Lung (tissue), 11 donors: ENCODE measurements at regions not wholly inside any gene's neighbourhood (a gene's known extent, or its start where the extent isn't known, plus 50 kb on each side); places are given as distances from the start of the nearest gene placed in this dataset.
"Not testable (repeated sequence)": the region's sequence is repeated elsewhere in the genome, so short reads cannot be mapped to it uniquely, and the experiment has no call there.

Source experiments
- ATAC-seq: fragments of 200-7000 bp; cut with Tn5 transposase; one replicate; pipeline ENCODE4 v1.9.1; 2020; ENCODE audit warnings: moderate number of reproducible peaks; ENCODE audit not compliant: insufficient read depth, low FRiP score
- DNase-seq, 3 donors: peaks; one replicate each; pipeline ENCODE4 v3.0.0-alpha.2; 2013 to 2017
- H3K27ac ChIP-seq, 2 donors: one replicate each; pipeline ENCODE4 v1.5.1; 2013; ENCODE audit warnings: mild to moderate bottlenecking in 2 of 2, moderate library complexity in 2 of 2, control low read depth in 1 of 2, inconsistent platforms in 1 of 2, low read depth in 1 of 2, low read length in 1 of 2
- H3K27me3 ChIP-seq, 3 donors: one replicate each; pipeline ENCODE4 v1.5.1; 2013; ENCODE audit warnings: low read length in 2 of 3; ENCODE audit not compliant: control insufficient read depth in 3 of 3, insufficient read depth in 3 of 3
- H3K36me3 ChIP-seq, 4 donors: one replicate each; pipeline ENCODE4 v1.5.1; 2013; ENCODE audit warnings: low read length in 4 of 4, mild to moderate bottlenecking in 1 of 4, moderate library complexity in 1 of 4; ENCODE audit not compliant: control insufficient read depth in 4 of 4, insufficient read depth in 4 of 4
- H3K4me1 ChIP-seq, 5 donors: one replicate each; pipeline ENCODE4 v1.5.1; 2013; ENCODE audit warnings: low read length in 5 of 5, mild to moderate bottlenecking in 2 of 5, moderate library complexity in 1 of 5; ENCODE audit not compliant: control insufficient read depth in 5 of 5, insufficient read depth in 5 of 5
- H3K4me3 ChIP-seq: one replicate; pipeline ENCODE4 v1.5.1; 2013; ENCODE audit warnings: mild to moderate bottlenecking, control low read depth, moderate library complexity
- H3K9ac ChIP-seq, 2 donors: one replicate each; pipeline ENCODE4 v1.5.1; 2013; ENCODE audit warnings: low read length in 2 of 2, control low read depth in 1 of 2; ENCODE audit not compliant: insufficient read depth in 1 of 2
- H3K9me3 ChIP-seq, 4 donors: one replicate each; pipeline ENCODE4 v1.5.1; 2013; ENCODE audit warnings: low read length in 3 of 4, mild to moderate bottlenecking in 1 of 4, moderate library complexity in 1 of 4; ENCODE audit not compliant: control insufficient read depth in 4 of 4, insufficient read depth in 3 of 4
- CTCF ChIP-seq: IDR thresholded peaks from 2 replicates; pipeline ENCODE4 v1.5.1; 2012; ENCODE audit warnings: mild to moderate bottlenecking; ENCODE audit errors: control extremely low read depth, extremely low read depth
- WGBS, 2 donors: extraction: QIAGEN DNeasy Blood & Tissue Kit; methylation state at CpG; one replicate each; pipeline ENCODE4 v1.1.7; 2013; 5-methylcytosine and 5-hydroxymethylcytosine counted together
- donor health status: control.
- donor health status: control.
- donor health status: Bipolar disorder and iron deficiency.
- donor health status: healthy.
- donor health status: DM: yes; HTN: yes; CAD: no.

- H3K27me3 ChIP-seq, result no peaks in the 10 kb centered on the region
- H3K27ac ChIP-seq, result no peak overlapping the region
- H3K36me3 ChIP-seq, result no peaks in the 10 kb centered on the region
- no peaks in the 10 kb centered on the region for H3K4me1 ChIP-seq
- H3K9ac ChIP-seq, result no peak overlapping the region
- no peak overlapping the region for H3K4me3 ChIP-seq
- ATAC-seq (no peak), DNase-seq (no peak)
- WGBS, 2 donors, result 94 to 96% methylated on average over 2 of the region's 2 CpGs
- no peak for TF ChIP-seq CTCF
- no peaks in the 10 kb centered on the region for H3K9me3 ChIP-seq
Measured at GRCh38 chr1:82367456-82367855, 566.7 kb downstream of the ADGRL2 start.

DNA sequence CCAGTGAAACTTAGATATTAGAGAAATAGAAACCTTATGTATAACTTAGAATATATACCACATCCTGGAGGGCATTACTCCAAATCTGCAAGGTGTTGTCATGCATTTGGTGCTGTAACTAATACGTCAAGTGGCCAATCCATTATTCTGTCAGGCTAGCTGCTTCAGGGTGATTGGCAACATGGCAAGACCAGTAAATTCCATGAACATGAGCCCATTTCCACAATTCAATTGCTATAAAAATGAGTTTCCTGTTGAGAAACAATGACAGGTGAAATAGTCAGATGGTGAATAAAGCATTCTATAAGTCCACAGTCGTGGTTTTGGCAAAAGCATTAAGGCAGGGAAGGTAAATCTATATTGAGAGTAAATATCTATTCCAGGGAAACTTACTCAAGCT is 566.0 kb downstream of the ADGRL2 start:
- Histone ChIP-seq H3K4me1 (no peaks in the 10 kb centered on the region), H3K9ac (no peak overlapping the region), H3K9me3 (no peaks in the 10 kb centered on the region), H3K36me3 (no peaks in the 10 kb centered on the region), H3K4me3 (no peak overlapping the region), H3K27ac (no peak overlapping the region), H3K27me3 (no peaks in the 10 kb centered on the region)
- 78 to 85% methylated on average over 2 of the region's 2 CpGs for WGBS, 2 donors
- ATAC-seq (no peak), DNase-seq (no peak)
- TF ChIP-seq CTCF, result no peak

GRCh38 chr1:82359541-82359940 is 558.8 kb downstream of the ADGRL2 start:
- H3K4me3 ChIP-seq, DNase-seq, H3K27me3 ChIP-seq, H3K9ac ChIP-seq, H3K27ac ChIP-seq, H3K9me3 ChIP-seq, ATAC-seq, H3K36me3 ChIP-seq, H3K4me1 ChIP-seq: not testable (repeated sequence)
- WGBS, 2 donors, result 78 to 96% methylated on average over 5 of the region's 5 CpGs

DNA sequence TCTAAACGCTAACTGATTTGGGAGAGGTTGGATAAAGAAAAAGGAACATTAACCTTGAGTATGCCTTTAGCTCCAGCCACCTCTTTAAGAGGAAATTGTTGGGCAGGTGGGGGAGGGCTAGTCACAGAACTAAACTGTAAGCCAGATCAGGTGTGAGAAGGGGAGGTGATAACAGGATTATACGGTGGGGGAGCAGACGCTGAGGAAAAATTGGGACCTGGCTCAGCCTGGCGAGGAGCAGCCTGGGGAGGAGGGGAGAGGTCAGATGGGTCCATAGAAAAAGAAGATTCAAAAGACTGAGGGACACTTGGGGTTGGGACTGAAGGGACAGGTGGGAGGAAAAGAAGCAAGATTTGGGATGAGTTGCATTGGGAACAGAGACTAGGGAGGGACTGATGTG is 558.0 kb downstream of the ADGRL2 start:
- not testable (repeated sequence) for ATAC-seq, H3K9ac ChIP-seq, H3K4me1 ChIP-seq, H3K4me3 ChIP-seq, H3K36me3 ChIP-seq, H3K27ac ChIP-seq, DNase-seq, H3K27me3 ChIP-seq, H3K9me3 ChIP-seq
- 69 to 80% methylated on average over 4 of the region's 4 CpGs for WGBS, 2 donors

DNA sequence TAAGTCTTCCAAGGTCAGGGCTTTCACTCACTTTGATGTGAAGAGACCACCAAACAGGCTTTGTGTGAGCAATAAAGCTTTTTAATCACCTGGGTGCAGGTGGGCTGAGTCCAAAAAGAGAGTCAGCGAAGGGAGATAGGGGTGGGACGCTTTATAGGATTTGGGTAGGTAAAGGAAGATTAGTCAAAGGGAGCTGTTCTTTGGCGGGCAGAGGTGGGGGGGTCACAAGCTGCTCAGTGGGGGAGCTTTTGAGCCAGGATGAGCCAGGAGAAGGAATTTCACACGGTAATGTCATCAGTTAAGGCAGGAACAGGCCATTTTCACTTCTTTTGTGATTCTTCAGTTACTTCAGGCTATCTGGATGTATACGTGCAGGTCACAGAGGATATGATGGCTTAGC is 553.8 kb downstream of the ADGRL2 start:
- H3K9ac ChIP-seq, H3K4me3 ChIP-seq, H3K27ac ChIP-seq, H3K27me3 ChIP-seq, H3K9me3 ChIP-seq, DNase-seq, H3K36me3 ChIP-seq, H3K4me1 ChIP-seq, ATAC-seq: not testable (repeated sequence)
- 82 to 95% methylated on average over 5 of the region's 5 CpGs for WGBS, 2 donors
